HEK293 (cell line): ENCODE measurements at regions not wholly inside any gene's neighbourhood (a gene's known extent, or its start where the extent isn't known, plus 50 kb on each side); places are given as distances from the start of the nearest gene placed in this dataset.

Experiments
- CTCF ChIA-PET: fragments of 350-600 bp; formaldehyde crosslinking; extraction: SDS; loops from one replicate; lab custom pipeline; 2021; ENCODE audit warnings: antibody characterized with exemption; lab: Yijun Ruan, JAX
- POLR2A ChIA-PET: fragments of 300-600 bp; formaldehyde crosslinking; extraction: SDS; loops from one replicate; lab custom pipeline; 2020; ENCODE audit warnings: antibody characterized with exemption, inconsistent platforms; lab: Yijun Ruan, JAX
- H3K27ac ChIP-seq: fragments of 200-500 bp; sonication (Bioruptor generic); 2 replicates; pipeline ENCODE4 v1.5.1; 2014; ENCODE audit warnings: low read depth, low read length, control low read depth, inconsistent platforms; ENCODE audit errors: extremely low read depth
- H3K36me3 ChIP-seq, 2 experiments: fragments of 200-500 bp in 1 of 2; sonication (Bioruptor generic) in 1 of 2; 1 replicate in 1 of 2; 2 replicates in 1 of 2; pipeline ENCODE4 v1.5.1; 2014 to 2017; ENCODE audit warnings: inconsistent platforms in 2 of 2, low read length in 2 of 2; ENCODE audit not compliant: control insufficient read depth in 2 of 2, insufficient read depth in 1 of 2
- H3K4me1 ChIP-seq: fragments of 200-500 bp; sonication (Bioruptor generic); 2 replicates; pipeline ENCODE4 v1.5.1; 2014; ENCODE audit warnings: mild to moderate bottlenecking, low read length, inconsistent platforms; ENCODE audit not compliant: control insufficient read depth, insufficient read depth
- H3K4me3 ChIP-seq: 2 replicates; pipeline ENCODE4 v1.5.1; 2011; ENCODE audit warnings: low read depth, mild to moderate bottlenecking, control low read depth, low read length, moderate library complexity
- H3K9me3 ChIP-seq: fragments of 200-500 bp; sonication (Bioruptor generic); 2 replicates; pipeline ENCODE4 v1.5.1; 2014; ENCODE audit warnings: low read depth, low read length, inconsistent platforms; ENCODE audit not compliant: control insufficient read depth, insufficient read depth
- KLF16 ChIP-seq: fragments of 450-650 bp; formaldehyde crosslinking; IDR thresholded peaks from 2 replicates; pipeline ENCODE4 v1.5.1; 2017; ENCODE audit warnings: missing biosample characterization, missing genetic modification characterization
- MYNN ChIP-seq: fragments of 450-650 bp; formaldehyde crosslinking; IDR thresholded peaks from 2 replicates; pipeline ENCODE4 v1.5.1; 2016; ENCODE audit warnings: missing biosample characterization, missing genetic modification characterization, borderline replicate concordance
- SP2 ChIP-seq: fragments of 450-650 bp; formaldehyde crosslinking; IDR thresholded peaks from 2 replicates; pipeline ENCODE4 v1.5.1; 2016; ENCODE audit warnings: missing biosample characterization, missing genetic modification characterization
- SP3 ChIP-seq: fragments of 450-650 bp; formaldehyde crosslinking; IDR thresholded peaks from 2 replicates; pipeline ENCODE4 v1.5.1; 2016; ENCODE audit warnings: missing biosample characterization, missing genetic modification characterization
- TRIM28 ChIP-seq: IDR thresholded peaks from 2 replicates; pipeline ENCODE4 v1.6.1; 2011; ENCODE audit warnings: low read length, control low read depth, borderline replicate concordance
- YY1 ChIP-seq: fragments of 450-650 bp; formaldehyde crosslinking; IDR thresholded peaks from 2 replicates; pipeline ENCODE4 v1.5.1; 2018; ENCODE audit warnings: missing biosample characterization, missing genetic modification characterization
- ZBTB20 ChIP-seq: fragments of 450-650 bp; formaldehyde crosslinking; IDR thresholded peaks from 2 replicates; pipeline ENCODE4 v1.5.1; 2016; ENCODE audit warnings: missing biosample characterization, missing genetic modification characterization
- ZFP3 ChIP-seq: fragments of 450-650 bp; formaldehyde crosslinking; IDR thresholded peaks from 2 replicates; pipeline ENCODE4 v1.5.1; 2016; ENCODE audit warnings: low read depth, missing biosample characterization, missing genetic modification characterization
- ZFP37 ChIP-seq: fragments of 450-650 bp; formaldehyde crosslinking; IDR thresholded peaks from 2 replicates; pipeline ENCODE4 v1.5.1; 2016; ENCODE audit warnings: missing biosample characterization, missing genetic modification characterization
- ZIC2 ChIP-seq: fragments of 450-650 bp; formaldehyde crosslinking; IDR thresholded peaks from 2 replicates; pipeline ENCODE4 v1.5.1; 2016; ENCODE audit warnings: missing biosample characterization, missing genetic modification characterization
- ZNF174 ChIP-seq: fragments of 450-650 bp; formaldehyde crosslinking; IDR thresholded peaks from 2 replicates; pipeline ENCODE4 v1.5.0; 2017; ENCODE audit warnings: missing biosample characterization, mild to moderate bottlenecking, missing genetic modification characterization
- ZNF214 ChIP-seq: fragments of 450-650 bp; formaldehyde crosslinking; IDR thresholded peaks from 2 replicates; pipeline ENCODE4 v1.5.1; 2017; ENCODE audit warnings: missing biosample characterization, mild to moderate bottlenecking, missing genetic modification characterization, borderline replicate concordance
- ZNF239 ChIP-seq: fragments of 450-650 bp; formaldehyde crosslinking; IDR thresholded peaks from 2 replicates; pipeline ENCODE4 v1.5.1; 2016; ENCODE audit warnings: missing biosample characterization, missing genetic modification characterization
- ZNF24 ChIP-seq: fragments of 450-650 bp; formaldehyde crosslinking; IDR thresholded peaks from 2 replicates; pipeline ENCODE4 v1.5.1; 2016; ENCODE audit warnings: missing biosample characterization, missing genetic modification characterization
- ZNF292 ChIP-seq: fragments of 450-650 bp; formaldehyde crosslinking; IDR thresholded peaks from 2 replicates; pipeline ENCODE4 v1.5.1; 2016; ENCODE audit warnings: low read depth, missing biosample characterization, missing genetic modification characterization, borderline replicate concordance
- ZNF37A ChIP-seq: fragments of 450-650 bp; IDR thresholded peaks from 2 replicates; pipeline ENCODE4 v1.5.1; 2018; ENCODE audit warnings: missing biosample characterization, missing genetic modification characterization
- ZNF561 ChIP-seq: fragments of 450-650 bp; IDR thresholded peaks from 2 replicates; pipeline ENCODE4 v1.5.1; 2018; ENCODE audit warnings: missing biosample characterization, missing genetic modification characterization, borderline replicate concordance
- ZNF629 ChIP-seq: fragments of 450-650 bp; formaldehyde crosslinking; IDR thresholded peaks from 2 replicates; pipeline ENCODE4 v1.5.1; 2017; ENCODE audit warnings: missing biosample characterization, missing genetic modification characterization
- ZNF664 ChIP-seq: fragments of 450-650 bp; formaldehyde crosslinking; IDR thresholded peaks from 2 replicates; pipeline ENCODE4 v1.5.1; 2016; ENCODE audit warnings: missing biosample characterization, missing genetic modification characterization
- ZNF701 ChIP-seq: fragments of 450-650 bp; formaldehyde crosslinking; IDR thresholded peaks from 2 replicates; pipeline ENCODE4 v1.5.1; 2016; ENCODE audit warnings: missing biosample characterization, missing genetic modification characterization
- ZNF76 ChIP-seq: fragments of 450-650 bp; formaldehyde crosslinking; IDR thresholded peaks from 2 replicates; pipeline ENCODE4; 2016; ENCODE audit warnings: low read depth, missing biosample characterization, missing genetic modification characterization, borderline replicate concordance
- ZSCAN23 ChIP-seq: fragments of 450-650 bp; formaldehyde crosslinking; IDR thresholded peaks from 2 replicates; pipeline ENCODE4 v1.5.1; 2016; ENCODE audit warnings: missing biosample characterization, missing genetic modification characterization
- TF ChIP-seq, protein P1 (sequence below): fragments of 450-650 bp; IDR thresholded peaks from 2 replicates; pipeline ENCODE4 v1.5.1; 2018; ENCODE audit warnings: missing biosample characterization, missing genetic modification characterization
- TF ChIP-seq, protein P2 (sequence below): fragments of 450-650 bp; formaldehyde crosslinking; IDR thresholded peaks from 2 replicates; pipeline ENCODE4 v1.5.1; 2016; ENCODE audit warnings: missing biosample characterization, missing genetic modification characterization
- TF ChIP-seq, protein P3 (sequence below): fragments of 450-650 bp; formaldehyde crosslinking; IDR thresholded peaks from 2 replicates; pipeline ENCODE4 v1.5.1; 2016; ENCODE audit warnings: missing biosample characterization, missing genetic modification characterization
- TF ChIP-seq, protein P4 (sequence below): fragments of 450-650 bp; formaldehyde crosslinking; IDR thresholded peaks from 2 replicates; pipeline ENCODE4 v1.5.1; 2016; ENCODE audit warnings: missing biosample characterization, missing genetic modification characterization
- TF ChIP-seq, protein P5 (sequence below): fragments of 450-650 bp; formaldehyde crosslinking; IDR thresholded peaks from 2 replicates; pipeline ENCODE4 v1.5.1; 2016; ENCODE audit warnings: missing biosample characterization, missing genetic modification characterization

DNA sequence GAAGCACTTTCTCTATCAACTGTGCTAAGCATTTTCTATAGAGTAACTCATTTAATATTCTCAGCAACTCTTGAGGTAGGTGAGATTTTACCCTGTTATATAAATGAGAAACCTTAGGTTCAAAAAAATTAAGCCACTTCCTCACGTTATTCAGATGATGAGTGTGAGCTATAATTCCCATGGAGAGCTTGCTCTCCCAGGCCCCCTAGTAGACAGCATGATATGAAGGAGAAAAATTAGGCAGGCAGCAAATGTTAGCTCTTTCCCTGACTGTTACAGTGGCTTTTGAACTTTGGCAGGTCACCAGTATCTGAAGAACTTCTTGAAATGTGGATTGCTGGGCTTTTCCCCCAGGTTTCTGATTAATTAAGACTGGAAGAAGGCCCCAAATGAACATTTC, 753.1 kb downstream of the NCAM2 start:
- Histone ChIP-seq H3K4me3 (no peak overlapping the region), H3K9me3 (no peaks in the 10 kb centered on the region), H3K36me3 (no peaks in the 10 kb centered on the region), H3K27ac (no peak overlapping the region), H3K4me1 (no peaks in the 10 kb centered on the region)
- CTCF ChIA-PET: interaction anchor here (0.6 kb wide), 1 partner anchor 253 kb away, joined by 3 read pairs; no protein-coding TSS in a partner anchor
- POLR2A ChIA-PET: no interaction called here
- TF ChIP-seq ZFP3 (tag by site-specific recombination) (no peak), ZNF239 (no peak), ZNF664 (tag by site-specific recombination) (no peak), TRIM28 (no peak), ZSCAN23 (no peak), MYNN (tag by site-specific recombination) (no peak), ZNF37A (tag by site-specific recombination) (no peak), ZNF24 (tag by site-specific recombination) (no peak)
- TF ChIP-seq, protein P1, sequence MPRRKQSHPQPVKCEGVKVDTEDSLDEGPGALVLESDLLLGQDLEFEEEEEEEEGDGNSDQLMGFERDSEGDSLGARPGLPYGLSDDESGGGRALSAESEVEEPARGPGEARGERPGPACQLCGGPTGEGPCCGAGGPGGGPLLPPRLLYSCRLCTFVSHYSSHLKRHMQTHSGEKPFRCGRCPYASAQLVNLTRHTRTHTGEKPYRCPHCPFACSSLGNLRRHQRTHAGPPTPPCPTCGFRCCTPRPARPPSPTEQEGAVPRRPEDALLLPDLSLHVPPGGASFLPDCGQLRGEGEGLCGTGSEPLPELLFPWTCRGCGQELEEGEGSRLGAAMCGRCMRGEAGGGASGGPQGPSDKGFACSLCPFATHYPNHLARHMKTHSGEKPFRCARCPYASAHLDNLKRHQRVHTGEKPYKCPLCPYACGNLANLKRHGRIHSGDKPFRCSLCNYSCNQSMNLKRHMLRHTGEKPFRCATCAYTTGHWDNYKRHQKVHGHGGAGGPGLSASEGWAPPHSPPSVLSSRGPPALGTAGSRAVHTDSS (tag by site-specific recombination): no peak

DNA sequence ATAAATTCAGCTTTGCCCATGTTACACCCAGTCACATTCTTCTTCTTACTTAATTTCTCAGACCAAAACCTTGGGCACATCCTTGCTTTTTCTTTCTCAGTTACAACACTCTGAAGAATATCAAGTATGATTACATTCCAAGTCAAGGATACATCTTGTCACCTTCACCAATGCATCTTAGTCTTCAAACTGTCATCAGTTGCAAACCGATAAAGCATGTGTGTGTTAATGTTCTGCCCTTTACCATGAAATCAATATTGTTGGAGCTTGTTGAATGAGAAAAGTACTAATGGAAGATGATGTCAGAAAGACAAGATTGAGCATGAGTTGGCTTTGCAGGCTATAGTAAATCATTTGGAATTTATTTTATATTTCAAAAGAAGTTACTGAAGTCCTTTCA, 764.6 kb downstream of the NCAM2 start:
- Histone ChIP-seq H3K27ac (no peak overlapping the region), H3K9me3 (no peaks in the 10 kb centered on the region), H3K4me3 (no peak overlapping the region), H3K4me1 (no peaks in the 10 kb centered on the region), H3K36me3 (no peaks in the 10 kb centered on the region)
- TF ChIP-seq KLF16 (tag by site-specific recombination) (no peak), ZBTB20 (tag by site-specific recombination) (no peak), ZNF629 (no peak)
- POLR2A ChIA-PET: no interaction called here
- CTCF ChIA-PET: no interaction called here

DNA sequence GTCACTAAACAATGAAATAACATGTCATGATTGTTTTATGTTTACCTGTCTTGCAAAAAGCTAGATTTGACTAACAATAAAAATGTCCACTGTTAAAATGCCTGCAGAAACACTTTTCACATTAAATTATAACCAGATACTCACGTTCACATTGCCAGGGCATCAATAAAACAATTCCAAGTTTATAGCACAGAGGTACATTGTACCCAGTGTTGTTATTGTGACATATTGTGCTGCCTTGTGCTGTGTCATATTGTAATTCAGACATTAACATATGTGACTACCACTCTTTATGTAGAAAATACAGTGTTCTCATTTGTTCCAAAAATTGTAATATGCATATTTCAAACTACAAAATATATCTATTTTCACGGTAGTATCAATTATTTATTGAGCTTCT, 766.1 kb downstream of the NCAM2 start:
- POLR2A ChIA-PET: no interaction called here
- Histone ChIP-seq H3K9me3 (no peaks in the 10 kb centered on the region), H3K4me1 (no peaks in the 10 kb centered on the region), H3K27ac (no peak overlapping the region), H3K4me3 (no peak overlapping the region), H3K36me3 (no peaks in the 10 kb centered on the region)
- TF ChIP-seq, protein P2, sequence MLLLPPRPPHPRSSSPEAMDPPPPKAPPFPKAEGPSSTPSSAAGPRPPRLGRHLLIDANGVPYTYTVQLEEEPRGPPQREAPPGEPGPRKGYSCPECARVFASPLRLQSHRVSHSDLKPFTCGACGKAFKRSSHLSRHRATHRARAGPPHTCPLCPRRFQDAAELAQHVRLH: no peak
- TF ChIP-seq, protein P3, sequence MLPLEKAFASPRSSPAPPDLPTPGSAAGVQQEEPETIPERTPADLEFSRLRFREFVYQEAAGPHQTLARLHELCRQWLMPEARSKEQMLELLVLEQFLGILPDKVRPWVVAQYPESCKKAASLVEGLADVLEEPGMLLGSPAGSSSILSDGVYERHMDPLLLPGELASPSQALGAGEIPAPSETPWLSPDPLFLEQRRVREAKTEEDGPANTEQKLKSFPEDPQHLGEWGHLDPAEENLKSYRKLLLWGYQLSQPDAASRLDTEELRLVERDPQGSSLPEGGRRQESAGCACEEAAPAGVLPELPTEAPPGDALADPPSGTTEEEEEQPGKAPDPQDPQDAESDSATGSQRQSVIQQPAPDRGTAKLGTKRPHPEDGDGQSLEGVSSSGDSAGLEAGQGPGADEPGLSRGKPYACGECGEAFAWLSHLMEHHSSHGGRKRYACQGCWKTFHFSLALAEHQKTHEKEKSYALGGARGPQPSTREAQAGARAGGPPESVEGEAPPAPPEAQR (tag by site-specific recombination): no peak
- no peak for TF ChIP-seq ZNF76
- no peak for TF ChIP-seq YY1 (tag by site-specific recombination)
- TF ChIP-seq ZNF561 (tag by site-specific recombination): no peak
- TF ChIP-seq SP3: no peak
- no peak for TF ChIP-seq ZNF701
- TF ChIP-seq, protein P4, sequence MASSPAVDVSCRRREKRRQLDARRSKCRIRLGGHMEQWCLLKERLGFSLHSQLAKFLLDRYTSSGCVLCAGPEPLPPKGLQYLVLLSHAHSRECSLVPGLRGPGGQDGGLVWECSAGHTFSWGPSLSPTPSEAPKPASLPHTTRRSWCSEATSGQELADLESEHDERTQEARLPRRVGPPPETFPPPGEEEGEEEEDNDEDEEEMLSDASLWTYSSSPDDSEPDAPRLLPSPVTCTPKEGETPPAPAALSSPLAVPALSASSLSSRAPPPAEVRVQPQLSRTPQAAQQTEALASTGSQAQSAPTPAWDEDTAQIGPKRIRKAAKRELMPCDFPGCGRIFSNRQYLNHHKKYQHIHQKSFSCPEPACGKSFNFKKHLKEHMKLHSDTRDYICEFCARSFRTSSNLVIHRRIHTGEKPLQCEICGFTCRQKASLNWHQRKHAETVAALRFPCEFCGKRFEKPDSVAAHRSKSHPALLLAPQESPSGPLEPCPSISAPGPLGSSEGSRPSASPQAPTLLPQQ: no peak
- TF ChIP-seq ZNF174 (tag by site-specific recombination): no peak
- TF ChIP-seq ZFP37 (tag by site-specific recombination): no peak
- no peak for TF ChIP-seq ZNF214 (tag by site-specific recombination)
- no peak for TF ChIP-seq SP2 (tag by site-specific recombination)
- TF ChIP-seq, protein P5, sequence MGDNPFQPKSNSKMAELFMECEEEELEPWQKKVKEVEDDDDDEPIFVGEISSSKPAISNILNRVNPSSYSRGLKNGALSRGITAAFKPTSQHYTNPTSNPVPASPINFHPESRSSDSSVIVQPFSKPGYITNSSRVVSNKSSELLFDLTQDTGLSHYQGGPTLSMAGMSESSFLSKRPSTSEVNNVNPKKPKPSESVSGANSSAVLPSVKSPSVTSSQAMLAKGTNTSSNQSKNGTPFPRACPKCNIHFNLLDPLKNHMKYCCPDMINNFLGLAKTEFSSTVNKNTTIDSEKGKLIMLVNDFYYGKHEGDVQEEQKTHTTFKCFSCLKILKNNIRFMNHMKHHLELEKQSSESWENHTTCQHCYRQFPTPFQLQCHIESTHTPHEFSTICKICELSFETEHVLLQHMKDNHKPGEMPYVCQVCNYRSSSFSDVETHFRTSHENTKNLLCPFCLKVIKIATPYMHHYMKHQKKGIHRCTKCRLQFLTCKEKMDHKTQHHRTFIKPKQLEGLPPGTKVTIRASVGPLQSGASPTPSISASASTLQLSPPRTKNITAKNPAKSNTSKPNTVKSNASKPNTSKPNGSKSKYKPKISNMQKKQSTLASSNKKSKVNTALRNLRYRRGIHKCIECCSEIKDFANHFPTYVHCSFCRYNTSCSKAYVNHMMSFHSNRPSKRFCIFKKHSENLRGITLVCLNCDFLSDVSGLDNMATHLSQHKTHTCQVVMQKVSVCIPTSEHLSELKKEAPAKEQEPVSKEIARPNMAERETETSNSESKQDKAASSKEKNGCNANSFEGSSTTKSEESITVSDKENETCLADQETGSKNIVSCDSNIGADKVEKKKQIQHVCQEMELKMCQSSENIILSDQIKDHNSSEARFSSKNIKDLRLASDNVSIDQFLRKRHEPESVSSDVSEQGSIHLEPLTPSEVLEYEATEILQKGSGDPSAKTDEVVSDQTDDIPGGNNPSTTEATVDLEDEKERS (tag by site-specific recombination): no peak
- no peak for TF ChIP-seq ZNF292 (tag by site-specific recombination)
- TF ChIP-seq ZIC2: no peak
- CTCF ChIA-PET: no interaction called here
